Psoas muscle (tissue), 7 donors: ENCODE measurements at regions not wholly inside any gene's neighbourhood (a gene's known extent, or its start where the extent isn't known, plus 50 kb on each side); places are given as distances from the start of the nearest gene placed in this dataset.

Source experiments
- ATAC-seq, 4 donors: fragments of 200-7000 bp; cut with Tn5 transposase; one replicate each; pipeline ENCODE4 v1.9.1; 2020; ENCODE audit warnings: moderate library complexity in 3 of 4, mild to moderate bottlenecking in 2 of 4
- DNase-seq, 2 donors: peaks; one replicate each; pipeline ENCODE4 v3.0.0-alpha.2; 2020
- H3K27ac ChIP-seq: fragments of 200-600 bp; one replicate; pipeline ENCODE4 v1.8.0; 2022
- H3K27me3 ChIP-seq, 3 donors: fragments of 200-600 bp in 1 of 3; one replicate each; pipeline versions ENCODE4 v1.6.1 to v1.8.0; 2013 to 2022; ENCODE audit warnings: low read length in 2 of 3, mild to moderate bottlenecking in 2 of 3, moderate library complexity in 1 of 3; ENCODE audit not compliant: insufficient read depth in 3 of 3
- H3K36me3 ChIP-seq, 2 donors: fragments of 200-600 bp in 1 of 2; one replicate each; pipeline versions ENCODE4 v1.6.1 to v1.8.0; 2013 to 2022; ENCODE audit warnings: low read depth in 1 of 2, mild to moderate bottlenecking in 1 of 2, moderate library complexity in 1 of 2; ENCODE audit not compliant: insufficient read depth in 1 of 2
- H3K4me1 ChIP-seq: fragments of 200-600 bp; one replicate; pipeline ENCODE4 v1.8.0; 2022
- H3K4me3 ChIP-seq: fragments of 200-600 bp; one replicate; pipeline ENCODE4 v1.8.0; 2022; ENCODE audit warnings: mild to moderate bottlenecking
- H3K9me3 ChIP-seq: fragments of 200-600 bp; one replicate; pipeline ENCODE4 v1.8.0; 2022
- WGBS, 3 donors: extraction: QIAGEN DNeasy Blood & Tissue Kit; methylation state at CpG; one replicate each; pipeline versions ENCODE4 v1.1.6 to v1.1.7; 2013; 5-methylcytosine and 5-hydroxymethylcytosine counted together
- intact Hi-C, 2 donors: fragments of 100-400 bp; cut with DNase I; formaldehyde crosslinking; loops; one replicate each; pipeline versions ENCODE4 v1.11.0 to v1.14.2; 2022
- TF ChIP-seq, protein P1 (sequence below): fragments of 200-600 bp; IDR thresholded peaks from one replicate; pipeline ENCODE4 v1.8.0; 2022; ENCODE audit warnings: antibody characterized with exemption
- donor health status: healthy with polysubstance abuse.
- donor health status: DM: no; HTN: no; CAD: no; lungs with moderate emphysema.
- donor health status: Bipolar disorder and iron deficiency.
- donor health status: healthy.
- donor health status: DM: yes; HTN: yes; CAD: no.
- donor health status: DM: no; HTN: no; CAD: no.
- donor health status: DM: yes; HTN: yes; CAD: no.

DNA sequence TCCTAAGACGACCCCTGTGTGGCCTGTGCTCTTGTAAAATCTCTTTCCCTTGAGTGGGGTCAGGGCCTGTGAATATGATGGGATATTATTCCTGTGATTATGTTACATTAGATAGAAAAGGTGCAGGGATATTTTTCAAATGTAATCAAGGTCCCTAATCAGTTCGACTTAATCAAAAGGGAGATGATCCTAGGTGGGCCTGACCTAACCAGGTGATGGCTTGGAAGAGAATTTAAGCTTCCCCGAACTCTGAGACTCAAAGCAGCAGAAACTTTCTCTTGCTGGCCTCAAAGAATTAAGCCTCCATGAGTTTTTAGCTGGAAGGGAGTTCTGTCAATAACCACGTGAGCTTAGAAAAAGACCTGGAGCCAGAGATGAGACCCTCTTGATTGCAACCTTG lies 124.7 kb downstream of the MAF start:
- H3K27ac ChIP-seq: no peak overlapping the region
- 94 to 98% (median 94%) methylated on average over 4 of the region's 4 CpGs for WGBS, 3 donors
- no peak overlapping the region for H3K4me3 ChIP-seq
- intact Hi-C loops: no loop called here
- no peaks in the 10 kb centered on the region for H3K27me3 ChIP-seq
- TF ChIP-seq, protein P1, sequence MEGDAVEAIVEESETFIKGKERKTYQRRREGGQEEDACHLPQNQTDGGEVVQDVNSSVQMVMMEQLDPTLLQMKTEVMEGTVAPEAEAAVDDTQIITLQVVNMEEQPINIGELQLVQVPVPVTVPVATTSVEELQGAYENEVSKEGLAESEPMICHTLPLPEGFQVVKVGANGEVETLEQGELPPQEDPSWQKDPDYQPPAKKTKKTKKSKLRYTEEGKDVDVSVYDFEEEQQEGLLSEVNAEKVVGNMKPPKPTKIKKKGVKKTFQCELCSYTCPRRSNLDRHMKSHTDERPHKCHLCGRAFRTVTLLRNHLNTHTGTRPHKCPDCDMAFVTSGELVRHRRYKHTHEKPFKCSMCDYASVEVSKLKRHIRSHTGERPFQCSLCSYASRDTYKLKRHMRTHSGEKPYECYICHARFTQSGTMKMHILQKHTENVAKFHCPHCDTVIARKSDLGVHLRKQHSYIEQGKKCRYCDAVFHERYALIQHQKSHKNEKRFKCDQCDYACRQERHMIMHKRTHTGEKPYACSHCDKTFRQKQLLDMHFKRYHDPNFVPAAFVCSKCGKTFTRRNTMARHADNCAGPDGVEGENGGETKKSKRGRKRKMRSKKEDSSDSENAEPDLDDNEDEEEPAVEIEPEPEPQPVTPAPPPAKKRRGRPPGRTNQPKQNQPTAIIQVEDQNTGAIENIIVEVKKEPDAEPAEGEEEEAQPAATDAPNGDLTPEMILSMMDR: no peak
- no peaks in the 10 kb centered on the region for H3K36me3 ChIP-seq
- no peaks in the 10 kb centered on the region for H3K9me3 ChIP-seq
- DNase-seq (no peak), ATAC-seq (no peak)
- no peaks in the 10 kb centered on the region for H3K4me1 ChIP-seq

DNA sequence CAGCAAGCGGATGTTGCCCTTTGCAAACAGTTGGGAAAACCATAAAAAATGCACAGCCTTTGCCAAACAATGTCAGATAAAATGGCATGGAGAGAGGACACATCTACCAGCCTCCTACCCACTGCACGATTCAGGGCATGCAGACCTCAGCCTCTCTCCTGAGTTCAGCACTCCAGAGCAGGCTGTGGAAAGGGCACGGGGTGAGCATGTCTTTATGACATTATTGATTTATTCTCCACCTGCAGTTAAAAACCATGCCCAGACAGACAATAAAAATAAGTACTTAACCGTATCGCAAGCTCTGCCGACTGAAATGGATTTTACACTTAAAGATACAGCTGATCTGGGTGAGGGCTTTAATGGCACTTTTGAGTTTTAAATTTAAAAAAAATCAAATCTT lies 127.1 kb downstream of the MAF start:
- TF ChIP-seq, protein P1: no peak
- H3K27ac ChIP-seq: no peak overlapping the region
- DNase-seq (no peak), ATAC-seq (no peak)
- no peak overlapping the region for H3K4me3 ChIP-seq
- H3K36me3 ChIP-seq: no peaks in the 10 kb centered on the region
- H3K9me3 ChIP-seq: no peaks in the 10 kb centered on the region
- intact Hi-C loops: loop anchor here in 1 of 2 donors (5.0 kb wide), 2 partner anchors 54 to 114 kb away; no protein-coding TSS in a partner anchor
- H3K27me3 ChIP-seq: no peaks in the 10 kb centered on the region
- WGBS, 3 donors: 38 to 57% (median 45%) methylated on average over 6 of the region's 6 CpGs
- peaks cover 1% of the 10 kb centered on the region for H3K4me1 ChIP-seq

DNA sequence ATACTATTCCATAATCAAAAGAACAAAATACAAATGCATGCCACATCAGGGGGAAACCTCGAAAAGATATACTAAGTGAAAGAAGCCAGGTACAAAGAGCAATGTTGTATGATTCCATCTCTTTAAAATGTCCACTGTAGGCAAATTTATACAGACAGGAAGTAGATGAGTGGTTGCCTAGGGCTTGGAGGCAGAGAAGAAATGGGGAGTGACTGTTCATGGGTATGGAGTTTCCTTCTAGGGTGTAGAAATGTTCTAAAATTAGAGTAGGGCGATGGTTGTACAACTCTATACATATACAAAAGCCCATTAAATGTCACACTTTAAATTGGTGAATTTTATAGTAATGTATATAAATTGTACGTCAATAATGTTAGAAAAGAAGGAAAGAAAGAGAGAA lies 128.1 kb downstream of the MAF start:
- TF ChIP-seq, protein P1: no peak
- Histone ChIP-seq H3K27me3 (no peaks in the 10 kb centered on the region), H3K36me3 (no peaks in the 10 kb centered on the region), H3K4me1 (peaks cover 12% of the 10 kb centered on the region), H3K4me3 (no peak overlapping the region), H3K9me3 (no peaks in the 10 kb centered on the region), H3K27ac (no peak overlapping the region)
- WGBS, 3 donors: 86 to 95% (median 91%) methylated on average over 3 of the region's 3 CpGs
- intact Hi-C loops: loop anchor here in 1 of 2 donors (5.0 kb wide), 2 partner anchors 55 to 115 kb away; no protein-coding TSS in a partner anchor
- DNase-seq (no peak), ATAC-seq (no peak)

DNA sequence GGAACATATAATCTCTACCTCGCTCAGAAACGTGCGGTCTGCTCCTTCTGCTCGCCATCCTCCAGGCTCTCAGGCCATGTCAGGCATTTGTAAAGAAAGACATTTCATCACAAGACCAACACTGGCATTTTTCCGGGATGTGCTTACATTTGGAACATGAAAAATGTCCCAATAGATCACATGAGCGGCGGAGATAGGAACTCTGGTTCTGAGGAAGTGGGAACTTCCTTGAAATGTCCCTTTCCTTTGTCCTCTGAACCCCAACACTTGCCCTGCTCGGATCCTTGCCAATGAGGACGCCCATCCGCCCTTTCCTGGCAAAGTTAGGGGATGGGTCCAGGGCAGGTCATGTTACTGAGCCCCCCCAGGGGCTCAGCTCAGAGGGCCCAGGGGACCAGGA lies 130.5 kb downstream of the MAF start:
- Histone ChIP-seq H3K4me3 (no peak overlapping the region), H3K9me3 (no peaks in the 10 kb centered on the region), H3K4me1 (peaks cover 15% of the 10 kb centered on the region), H3K27ac (no peak overlapping the region), H3K36me3 (no peaks in the 10 kb centered on the region), H3K27me3 (no peaks in the 10 kb centered on the region)
- intact Hi-C loops: loop anchor here (5.0 kb wide), 3 partner anchors 57 to 122 kb away; no protein-coding TSS in a partner anchor
- DNase-seq (no peak), ATAC-seq (no peak)
- TF ChIP-seq, protein P1: no peak
- 76 to 81% (median 79%) methylated on average over 10 of the region's 10 CpGs for WGBS, 3 donors

DNA sequence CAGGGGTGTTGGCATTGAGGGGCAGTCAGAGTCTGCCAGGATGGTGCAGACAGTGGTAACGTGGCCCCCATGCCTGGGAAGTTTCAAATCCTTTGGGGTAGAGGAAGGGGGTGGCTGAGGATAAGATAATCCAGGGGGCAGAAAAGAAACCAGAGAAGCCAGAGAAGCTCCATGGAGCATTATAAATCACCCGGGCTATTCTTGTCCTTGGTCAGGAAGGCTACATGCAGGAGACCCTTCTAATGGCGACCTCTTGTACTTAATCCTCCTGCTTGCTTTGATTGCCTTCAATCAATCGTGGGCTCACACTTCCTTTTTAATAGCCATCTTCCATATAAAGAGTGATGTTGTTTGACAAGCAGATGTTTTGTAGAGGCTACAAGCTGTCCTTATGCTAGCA lies 131.9 kb downstream of the MAF start:
- intact Hi-C loops: loop anchor here in 1 of 2 donors (5.0 kb wide), 1 partner anchor 124 kb away; no protein-coding TSS in a partner anchor
- Histone ChIP-seq H3K36me3 (no peaks in the 10 kb centered on the region), H3K4me1 (peaks cover 15% of the 10 kb centered on the region), H3K9me3 (no peaks in the 10 kb centered on the region), H3K27me3 (no peaks in the 10 kb centered on the region), H3K4me3 (no peak overlapping the region), H3K27ac (peak overlapping the region; percentile 78)
- ATAC-seq (peak in 3 of 4 donors; percentile 18 to 36 (median 31)), DNase-seq (no peak)
- WGBS, 3 donors: 20 to 36% (median 28%) methylated on average over 4 of the region's 4 CpGs
- TF ChIP-seq, protein P1: no peak
